Body of pancreas (tissue), 4 donors: ENCODE measurements at regions not wholly inside any gene's neighbourhood (a gene's known extent, or its start where the extent isn't known, plus 50 kb on each side); places are given as distances from the start of the nearest gene placed in this dataset.

Experiments
- ATAC-seq: fragments of 150-250 bp; one replicate; pipeline ENCODE4 v1.9.1; 2016
- DNase-seq, 4 donors: peaks; one replicate each; pipeline ENCODE4 v3.0.0-alpha.2; 2019
- H3K27ac ChIP-seq, 4 donors: fragments of 200-600 bp; sonication (generic); 1 replicate in 3 of 4; 2 replicates in 1 of 4; pipeline versions ENCODE4 v1.5.1 to v1.6.1; 2016 to 2019; ENCODE audit warnings: mild to moderate bottlenecking in 1 of 4, mixed read lengths in 1 of 4, moderate library complexity in 1 of 4
- H3K27me3 ChIP-seq, 2 donors: fragments of 200-600 bp; sonication (generic); one replicate each; pipeline ENCODE4 v1.6.0; 2016; ENCODE audit warnings: mild to moderate bottlenecking in 1 of 2
- H3K36me3 ChIP-seq, 2 donors: fragments of 200-600 bp; sonication (generic); replicated peaks in 1 of 2; 2 replicates each; pipeline ENCODE4 v1.5.1; 2016; ENCODE audit warnings: low read depth in 2 of 2; ENCODE audit not compliant: insufficient read depth in 1 of 2
- H3K4me1 ChIP-seq: fragments of 200-600 bp; sonication (generic); one replicate; pipeline ENCODE4 v1.6.0; 2016
- H3K4me3 ChIP-seq, 2 donors: fragments of 200-600 bp; sonication (generic); 1 replicate in 1 of 2; 2 replicates in 1 of 2; pipeline ENCODE4 v1.5.1; 2016 to 2019
- H3K9me3 ChIP-seq, 3 donors: fragments of 200-600 bp; sonication (generic); 1 replicate in 2 of 3; 2 replicates in 1 of 3; pipeline ENCODE4 v1.5.1; 2016
- CTCF ChIP-seq, 7 experiments: fragments of 450-650 bp in 4 of 7; fragments of 200-600 bp in 3 of 7; sonication (generic) in 3 of 7; IDR thresholded peaks; one replicate each; pipeline ENCODE4 v1.5.1; 2016 to 2019; ENCODE audit warnings: antibody characterized with exemption in 7 of 7
- POLR2A ChIP-seq, 3 donors: fragments of 450-650 bp; IDR thresholded peaks; one replicate each; pipeline ENCODE4 v1.6.1; 2016; ENCODE audit warnings: antibody characterized with exemption in 3 of 3, mild to moderate bottlenecking in 2 of 3
- WGBS, 2 donors: methylation state at CpG; one replicate each; pipeline ENCODE4 v1.1.5; 2017; 5-methylcytosine and 5-hydroxymethylcytosine counted together
- intact Hi-C: fragments of 100-400 bp; cut with DNase I; formaldehyde crosslinking; loops from one replicate; pipeline ENCODE4 v1.15.1; 2023

- DNase-seq (no peak), ATAC-seq (no peak)
- peak overlapping the region; percentile 2 to 51 (median 17) for H3K27ac ChIP-seq
- H3K4me1 ChIP-seq = peaks cover 19% of the 10 kb centered on the region
- no peaks in the 10 kb centered on the region for H3K36me3 ChIP-seq
- peak overlapping the region in 1 of 2 donors; percentile 1 for H3K4me3 ChIP-seq
- 0 to 1% methylated on average over 5 to 13 of the region's 13 CpGs for WGBS, 2 donors
- no peaks in the 10 kb centered on the region for H3K27me3 ChIP-seq
- H3K9me3 ChIP-seq = no peaks in the 10 kb centered on the region
- TF ChIP-seq POLR2A (IDR thresholded peaks at IDR 0.05) (no peak), CTCF (IDR thresholded peaks at IDR 0.05) (no peak)
- intact Hi-C loops = loop anchor here (5.0 to 10.0 kb wide), 2 partner anchors 968 to 1286 kb away; no protein-coding TSS in a partner anchor
Measured at GRCh38 chr11:16613262-16613511, 125.3 kb upstream of the C11orf58 start.

GRCh38 chr11:16612566-16613261 is 125.7 kb upstream of the C11orf58 start:
- TF ChIP-seq POLR2A (IDR thresholded peaks at IDR 0.05) = no peak
- TF ChIP-seq CTCF (IDR thresholded peaks at IDR 0.05) = no peak
- no peaks in the 10 kb centered on the region for H3K27me3 ChIP-seq
- H3K27ac ChIP-seq = peak overlapping the region in 1 of 4 donors; percentile 2
- intact Hi-C loops = loop anchor here (5.0 to 10.0 kb wide), 2 partner anchors 968 to 1285 kb away; no protein-coding TSS in a partner anchor
- WGBS, 2 donors = 3 to 8% methylated on average over 26 of the region's 26 CpGs
- no peaks in the 10 kb centered on the region for H3K36me3 ChIP-seq
- no peaks in the 10 kb centered on the region for H3K9me3 ChIP-seq
- peak; percentile 13 for ATAC-seq
- peak in 2 of 4 donors; percentile 11 for DNase-seq
- H3K4me3 ChIP-seq = no peak overlapping the region
- H3K4me1 ChIP-seq = peaks cover 19% of the 10 kb centered on the region

- Histone ChIP-seq H3K27ac (no peak overlapping the region), H3K9me3 (no peaks in the 10 kb centered on the region), H3K36me3 (no peaks in the 10 kb centered on the region), H3K27me3 (no peaks in the 10 kb centered on the region), H3K4me3 (no peak overlapping the region), H3K4me1 (peaks cover 20% of the 10 kb centered on the region)
- ATAC-seq = no peak
- 39 to 45% methylated on average over 11 of the region's 11 CpGs for WGBS, 2 donors
- DNase-seq = peak in 2 of 4 donors; percentile 12 to 16
- TF ChIP-seq CTCF (IDR thresholded peaks at IDR 0.05) (no peak), POLR2A (IDR thresholded peaks at IDR 0.05) (no peak)
- intact Hi-C loops = loop anchor here (5.0 to 10.0 kb wide), 2 partner anchors 967 to 1285 kb away; no protein-coding TSS in a partner anchor
Measured at GRCh38 chr11:16611926-16612565, 126.4 kb upstream of the C11orf58 start.

- no peak for ATAC-seq
- no peak for TF ChIP-seq POLR2A (IDR thresholded peaks at IDR 0.05)
- no peak for TF ChIP-seq CTCF (IDR thresholded peaks at IDR 0.05)
- Histone ChIP-seq H3K27me3 (no peaks in the 10 kb centered on the region), H3K4me3 (no peak overlapping the region), H3K36me3 (no peaks in the 10 kb centered on the region), H3K27ac (peak overlapping the region in 1 of 4 donors; percentile 4), H3K9me3 (no peaks in the 10 kb centered on the region), H3K4me1 (peaks cover 26% of the 10 kb centered on the region)
- intact Hi-C loops = loop anchor here (5.0 to 10.0 kb wide), 2 partner anchors 967 to 1284 kb away; no protein-coding TSS in a partner anchor
- DNase-seq = no peak
- 48 to 68% methylated on average over 14 of the region's 14 CpGs for WGBS, 2 donors
Measured at GRCh38 chr11:16611401-16611921, 127.0 kb upstream of the C11orf58 start.
